HL-60 (cell line): ENCODE measurements at regions not wholly inside any gene's neighbourhood (a gene's known extent, or its start where the extent isn't known, plus 50 kb on each side); places are given as distances from the start of the nearest gene placed in this dataset.

Experiments used
- DNase-seq, 2 experiments: peaks; one replicate each; pipeline ENCODE4 v3.0.0-alpha.2; 2010 to 2020; ENCODE audit warnings: low read depth in 1 of 2, low spot score in 1 of 2
- H3K27ac ChIP-seq: fragments of 250-450 bp; sonication (Bioruptor Pico); replicated peaks from 2 replicates; pipeline ENCODE4 v1.5.1; 2020; ENCODE audit warnings: mild to moderate bottlenecking, moderate library complexity
- H3K27me3 ChIP-seq: fragments of 250-450 bp; sonication (Bioruptor Pico); 2 replicates; pipeline ENCODE4 v1.5.1; 2021; ENCODE audit warnings: mild to moderate bottlenecking, moderate library complexity; ENCODE audit not compliant: insufficient read depth, poor library complexity, severe bottlenecking
- H3K4me3 ChIP-seq: replicated peaks from 2 replicates; pipeline ENCODE4 v1.5.1; 2011; ENCODE audit warnings: mild to moderate bottlenecking, control low read depth, low read length; ENCODE audit not compliant: insufficient read depth
- CTCF ChIP-seq: IDR thresholded peaks from one replicate; pipeline ENCODE4 v1.5.1; 2011; ENCODE audit warnings: low read length, control low read depth, inconsistent platforms; ENCODE audit not compliant: insufficient read depth
- GABPA ChIP-seq: IDR thresholded peaks from 2 replicates; pipeline ENCODE4 v1.6.1; 2012; ENCODE audit warnings: low read depth
- POLR2AphosphoS5 ChIP-seq: IDR thresholded peaks from 2 replicates; pipeline ENCODE4 v1.6.1; 2012; ENCODE audit warnings: low read depth
- SPI1 ChIP-seq: IDR thresholded peaks from 2 replicates; pipeline ENCODE4 v1.6.1; 2012; ENCODE audit warnings: low read depth, mild to moderate bottlenecking, borderline replicate concordance
- TF ChIP-seq, protein P1 (sequence below): IDR thresholded peaks from 2 replicates; pipeline ENCODE4 v1.6.1; 2012; ENCODE audit warnings: low read depth; ENCODE audit not compliant: insufficient replicate concordance

DNA sequence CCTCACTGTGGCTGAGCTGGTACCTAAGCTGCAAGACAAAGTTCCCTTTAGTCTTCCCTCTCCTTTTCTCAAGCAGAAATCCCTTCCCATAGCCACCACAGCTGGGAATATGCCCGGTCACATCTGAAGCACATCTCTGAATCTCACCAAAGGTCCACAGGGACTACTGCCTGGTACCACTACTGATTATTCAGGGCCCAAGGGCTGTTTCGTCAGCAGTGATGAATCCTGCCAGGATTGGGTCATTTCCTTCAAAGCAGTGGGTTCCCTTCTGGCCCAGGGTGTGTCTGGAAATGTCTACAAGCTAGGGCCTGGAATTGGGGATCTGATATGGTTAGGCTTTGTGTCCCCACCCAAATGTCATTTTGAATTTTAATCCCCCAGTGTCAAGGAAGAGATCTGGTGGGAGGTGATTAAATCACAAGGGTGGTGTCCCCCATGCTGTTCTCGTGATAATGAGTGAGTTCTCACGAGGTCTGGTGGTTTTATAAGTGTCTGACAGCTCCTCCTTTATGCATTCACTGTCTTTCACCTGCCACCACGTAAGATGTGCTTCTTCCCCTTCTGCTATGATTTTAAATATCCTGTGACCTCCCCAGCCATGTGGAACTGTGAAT is 83.2 kb upstream of the FST start:
- no peak overlapping the region for H3K4me3 ChIP-seq
- H3K27ac ChIP-seq, result no peak overlapping the region
- H3K27me3 ChIP-seq, result no peaks in the 10 kb centered on the region
- TF ChIP-seq, protein P1, sequence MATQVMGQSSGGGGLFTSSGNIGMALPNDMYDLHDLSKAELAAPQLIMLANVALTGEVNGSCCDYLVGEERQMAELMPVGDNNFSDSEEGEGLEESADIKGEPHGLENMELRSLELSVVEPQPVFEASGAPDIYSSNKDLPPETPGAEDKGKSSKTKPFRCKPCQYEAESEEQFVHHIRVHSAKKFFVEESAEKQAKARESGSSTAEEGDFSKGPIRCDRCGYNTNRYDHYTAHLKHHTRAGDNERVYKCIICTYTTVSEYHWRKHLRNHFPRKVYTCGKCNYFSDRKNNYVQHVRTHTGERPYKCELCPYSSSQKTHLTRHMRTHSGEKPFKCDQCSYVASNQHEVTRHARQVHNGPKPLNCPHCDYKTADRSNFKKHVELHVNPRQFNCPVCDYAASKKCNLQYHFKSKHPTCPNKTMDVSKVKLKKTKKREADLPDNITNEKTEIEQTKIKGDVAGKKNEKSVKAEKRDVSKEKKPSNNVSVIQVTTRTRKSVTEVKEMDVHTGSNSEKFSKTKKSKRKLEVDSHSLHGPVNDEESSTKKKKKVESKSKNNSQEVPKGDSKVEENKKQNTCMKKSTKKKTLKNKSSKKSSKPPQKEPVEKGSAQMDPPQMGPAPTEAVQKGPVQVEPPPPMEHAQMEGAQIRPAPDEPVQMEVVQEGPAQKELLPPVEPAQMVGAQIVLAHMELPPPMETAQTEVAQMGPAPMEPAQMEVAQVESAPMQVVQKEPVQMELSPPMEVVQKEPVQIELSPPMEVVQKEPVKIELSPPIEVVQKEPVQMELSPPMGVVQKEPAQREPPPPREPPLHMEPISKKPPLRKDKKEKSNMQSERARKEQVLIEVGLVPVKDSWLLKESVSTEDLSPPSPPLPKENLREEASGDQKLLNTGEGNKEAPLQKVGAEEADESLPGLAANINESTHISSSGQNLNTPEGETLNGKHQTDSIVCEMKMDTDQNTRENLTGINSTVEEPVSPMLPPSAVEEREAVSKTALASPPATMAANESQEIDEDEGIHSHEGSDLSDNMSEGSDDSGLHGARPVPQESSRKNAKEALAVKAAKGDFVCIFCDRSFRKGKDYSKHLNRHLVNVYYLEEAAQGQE, result no peak
- TF ChIP-seq SPI1 (no peak), GABPA (no peak), POLR2AphosphoS5 (no peak), CTCF (no peak)
- DNase-seq, result no peak

DNA sequence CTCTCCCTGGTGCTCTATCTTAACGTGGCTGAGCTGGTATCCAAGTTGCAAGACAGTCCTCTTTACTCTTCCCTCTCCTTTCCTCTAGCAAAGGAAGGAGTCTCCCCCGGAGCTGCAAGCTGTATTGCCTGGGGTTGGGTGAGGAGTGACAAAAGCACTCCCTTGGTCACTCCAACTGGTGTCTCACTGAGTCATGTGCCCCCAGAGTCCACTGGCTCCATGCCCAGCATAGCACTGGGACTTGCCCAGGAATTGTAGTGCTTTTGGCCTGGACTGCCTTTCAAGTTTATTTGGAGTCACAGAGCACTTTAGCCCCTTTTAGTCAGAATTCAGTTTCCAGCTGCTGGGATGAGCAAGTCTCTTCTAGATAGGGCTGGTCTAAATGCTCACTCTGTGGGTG is 82.6 kb upstream of the FST start:
- DNase-seq, result no peak
- H3K27me3 ChIP-seq, result no peaks in the 10 kb centered on the region
- H3K4me3 ChIP-seq, result no peak overlapping the region
- TF ChIP-seq, protein P1, result no peak
- TF ChIP-seq SPI1, result no peak
- TF ChIP-seq GABPA, result no peak
- no peak for TF ChIP-seq CTCF
- no peak for TF ChIP-seq POLR2AphosphoS5
- no peak overlapping the region for H3K27ac ChIP-seq

DNA sequence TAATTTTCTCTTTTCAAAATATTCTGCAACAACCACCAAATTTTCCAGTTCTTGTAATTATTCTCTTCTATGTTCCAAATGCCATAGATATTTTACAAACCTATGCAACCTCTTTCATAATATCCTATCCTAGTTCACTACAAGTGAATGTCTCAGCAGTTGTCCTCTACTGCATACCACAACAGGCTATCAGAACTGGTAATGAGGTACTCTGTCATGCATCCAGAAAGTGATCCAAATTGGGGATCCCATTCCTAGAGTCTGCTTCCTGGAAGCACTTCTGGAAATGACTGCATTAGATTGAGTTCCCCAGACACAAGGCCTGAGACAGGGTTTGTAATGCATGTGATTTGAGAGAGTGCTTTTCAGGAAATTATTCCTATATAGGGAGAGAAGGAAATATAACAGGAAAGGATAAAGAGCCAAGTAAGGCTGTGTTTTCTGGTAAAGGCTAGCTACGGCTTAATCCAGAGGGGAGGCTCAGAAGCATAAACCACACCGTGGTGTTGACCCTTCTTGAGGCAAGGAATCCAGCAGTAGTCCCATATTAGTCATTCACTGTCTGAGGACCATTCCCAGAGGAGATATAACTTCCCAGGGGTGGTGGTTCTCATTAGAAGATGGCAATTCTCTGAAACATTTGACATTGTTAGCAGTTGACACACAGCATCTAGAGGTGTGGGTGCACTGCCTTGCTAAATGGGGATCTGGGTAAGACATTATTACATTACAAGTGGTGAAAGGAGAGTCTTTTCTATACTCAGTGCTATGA is 80.3 kb upstream of the FST start:
- H3K27me3 ChIP-seq, result no peaks in the 10 kb centered on the region
- H3K27ac ChIP-seq, result no peak overlapping the region
- DNase-seq, result no peak
- no peak for TF ChIP-seq POLR2AphosphoS5
- TF ChIP-seq, protein P1, result no peak
- TF ChIP-seq CTCF, result no peak
- no peak for TF ChIP-seq SPI1
- TF ChIP-seq GABPA, result no peak
- no peak overlapping the region for H3K4me3 ChIP-seq
